Activated CD8-positive, alpha-beta memory T cell treated with anti-CD3 and anti-CD28 coated beads for 1 hour (primary cell): ENCODE measurements at regions not wholly inside any gene's neighbourhood (a gene's known extent, or its start where the extent isn't known, plus 50 kb on each side); places are given as distances from the start of the nearest gene placed in this dataset.

ENCODE experiments used
- DNase-seq, 2 donors: peaks; one replicate each; pipeline ENCODE4 v3.0.0-alpha.2; 2020; ENCODE audit warnings: low read depth in 1 of 2; ENCODE audit errors: extremely low read depth in 1 of 2

DNA sequence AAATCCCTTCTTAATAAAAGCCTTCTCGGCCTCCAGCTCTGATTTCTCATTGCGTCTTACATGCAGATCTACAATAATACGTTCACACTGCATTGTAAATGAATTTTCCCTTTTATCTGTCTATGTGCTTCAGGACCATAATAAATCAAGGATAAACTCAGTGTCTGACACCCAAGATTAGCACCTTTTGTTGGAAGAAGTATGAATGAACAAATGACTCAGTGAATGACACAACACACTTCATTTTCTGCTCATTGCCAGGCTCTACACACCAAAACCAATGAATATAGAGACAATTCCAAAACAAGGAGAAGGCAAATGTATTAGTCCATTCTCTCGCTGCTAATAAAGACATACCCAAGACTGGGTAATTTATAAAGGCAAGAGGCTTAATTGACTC lies 1224.4 kb downstream of the EFNB2 start:
- DNase-seq, result no peak

DNA sequence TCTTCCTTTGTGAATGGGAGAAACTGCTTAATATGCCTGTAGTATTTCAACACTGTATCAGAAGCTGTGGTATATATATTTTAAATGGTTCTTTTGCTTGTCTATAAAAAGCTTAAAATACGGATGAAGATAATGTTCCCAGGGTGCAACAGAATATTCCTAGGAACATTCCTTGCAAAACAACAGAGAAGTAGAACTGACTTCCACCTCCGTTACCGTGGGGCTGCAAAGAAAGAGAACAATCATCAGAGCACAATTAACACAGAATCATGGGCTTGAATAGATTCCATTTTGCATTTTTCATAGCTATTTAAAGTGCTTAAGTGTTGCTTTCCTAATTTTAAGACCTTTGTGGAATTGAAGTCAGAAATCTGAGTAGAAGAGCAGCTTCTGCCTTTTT lies 1227.7 kb downstream of the EFNB2 start:
- DNase-seq, result no peak

DNA sequence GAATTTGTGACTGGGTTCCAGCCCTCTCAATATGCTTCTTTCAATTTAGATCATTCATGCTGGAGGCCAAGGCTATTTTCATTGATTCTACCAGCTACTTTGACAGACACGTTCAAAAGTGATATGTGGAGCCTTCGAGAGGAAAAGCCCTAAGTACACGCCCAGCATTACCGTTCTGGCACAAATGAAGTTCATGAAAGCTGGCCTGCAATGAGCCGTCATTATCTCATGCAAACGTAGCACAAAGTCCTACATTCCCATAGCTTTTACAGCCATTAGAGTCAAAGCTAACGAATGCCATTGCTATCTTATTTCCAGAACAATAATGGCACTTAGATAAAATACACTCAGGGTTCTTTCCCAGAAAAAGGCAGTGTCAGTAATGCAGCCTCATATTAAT lies 1237.6 kb downstream of the EFNB2 start:
- DNase-seq, result no peak

DNA sequence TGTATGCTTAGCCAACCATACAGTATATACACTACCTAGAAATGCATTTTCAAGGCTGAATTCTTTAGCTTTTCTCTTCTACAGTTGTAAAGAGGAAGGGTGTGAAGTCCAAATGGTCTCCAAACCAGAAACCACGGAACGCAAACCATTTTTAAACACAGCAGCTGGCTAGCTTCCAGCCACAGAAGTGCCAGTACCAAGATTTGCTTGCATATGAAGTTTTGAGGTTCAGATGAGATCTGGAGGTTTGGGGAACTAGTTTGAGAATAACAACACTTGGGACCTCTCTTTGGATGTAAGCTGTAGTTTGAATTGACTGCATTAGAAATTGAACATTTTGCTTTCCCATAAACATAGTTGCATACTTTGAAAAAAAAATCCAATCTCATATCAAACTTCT lies 1243.5 kb downstream of the EFNB2 start:
- DNase-seq, result no peak

DNA sequence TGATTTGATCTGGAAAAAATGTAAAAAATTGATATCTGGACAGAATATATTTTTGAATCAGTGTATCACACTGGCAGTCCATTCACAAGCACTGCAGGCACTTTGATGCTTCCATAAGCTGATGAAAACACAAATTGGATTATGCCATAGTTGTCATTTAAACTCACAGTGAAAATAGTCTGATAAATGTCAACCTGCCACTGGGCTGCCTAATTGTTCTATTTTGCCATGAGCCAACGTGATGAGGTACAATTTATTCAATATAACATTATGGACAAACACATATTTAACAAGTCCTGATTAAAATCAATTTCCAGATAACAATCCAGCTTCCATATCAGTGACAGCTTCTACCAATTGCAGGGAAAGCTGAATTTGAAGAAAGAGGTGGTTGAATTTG lies 1244.9 kb downstream of the EFNB2 start:
- DNase-seq, result no peak

DNA sequence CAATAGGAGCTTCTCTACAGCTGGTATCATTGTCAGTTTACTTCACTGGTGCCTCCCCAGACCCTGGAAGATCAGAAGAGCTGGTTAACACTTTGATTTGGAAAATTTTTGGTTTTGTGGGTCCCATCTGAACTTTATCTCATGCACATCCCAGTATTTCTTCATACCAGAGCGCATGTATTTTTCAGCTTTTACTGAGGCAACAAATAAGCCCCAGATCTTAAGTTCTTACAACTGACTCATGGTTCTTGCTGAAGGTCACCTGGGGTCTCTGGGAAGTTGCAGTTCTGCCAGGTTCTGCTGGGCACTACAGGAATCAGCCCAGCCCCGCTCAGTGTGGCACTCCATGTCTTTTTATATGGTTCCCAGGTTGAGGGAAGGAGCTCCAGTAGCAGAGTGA lies 1249.9 kb downstream of the EFNB2 start:
- no peak for DNase-seq

DNA sequence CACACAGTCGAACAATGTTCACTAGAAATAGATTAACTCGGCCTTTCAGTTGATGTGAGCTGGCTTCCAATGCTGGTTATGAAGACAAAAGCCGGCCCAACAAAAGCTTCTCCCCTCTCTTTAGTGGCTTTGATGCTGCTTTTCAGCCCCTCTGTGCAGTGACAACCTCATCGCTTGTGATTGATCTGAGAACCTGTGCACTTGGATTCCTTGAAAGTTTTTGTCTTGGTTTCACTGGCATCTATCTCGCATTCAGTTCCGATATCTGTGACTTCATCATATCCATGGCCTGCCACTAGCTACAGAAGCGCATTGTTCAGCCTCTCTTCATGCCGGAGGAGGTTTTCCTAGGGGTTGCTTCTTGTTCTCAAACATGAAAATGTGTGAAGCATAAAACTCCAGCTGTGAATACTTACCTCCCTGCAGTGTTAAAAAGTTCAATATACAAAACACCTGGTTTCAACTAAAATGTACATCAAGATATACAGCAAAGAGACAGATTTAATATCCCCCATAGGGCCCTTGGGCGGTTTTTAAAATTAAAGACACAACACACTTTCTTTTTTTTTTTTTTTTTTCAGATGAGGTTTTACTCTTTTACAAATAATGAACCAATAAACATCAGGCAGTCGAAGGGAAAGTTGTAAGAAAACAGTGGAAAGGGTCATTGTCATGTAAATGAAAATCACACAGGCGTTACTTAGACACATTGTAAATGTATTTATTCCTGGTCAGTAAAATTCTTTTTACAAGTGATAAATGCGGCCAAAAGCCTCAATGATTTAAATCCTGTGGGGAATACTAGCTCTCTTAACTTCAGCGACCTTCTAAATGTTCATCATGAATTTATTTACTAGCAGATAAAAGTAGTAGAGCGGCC lies 1252.8 kb downstream of the EFNB2 start:
- no peak for DNase-seq

DNA sequence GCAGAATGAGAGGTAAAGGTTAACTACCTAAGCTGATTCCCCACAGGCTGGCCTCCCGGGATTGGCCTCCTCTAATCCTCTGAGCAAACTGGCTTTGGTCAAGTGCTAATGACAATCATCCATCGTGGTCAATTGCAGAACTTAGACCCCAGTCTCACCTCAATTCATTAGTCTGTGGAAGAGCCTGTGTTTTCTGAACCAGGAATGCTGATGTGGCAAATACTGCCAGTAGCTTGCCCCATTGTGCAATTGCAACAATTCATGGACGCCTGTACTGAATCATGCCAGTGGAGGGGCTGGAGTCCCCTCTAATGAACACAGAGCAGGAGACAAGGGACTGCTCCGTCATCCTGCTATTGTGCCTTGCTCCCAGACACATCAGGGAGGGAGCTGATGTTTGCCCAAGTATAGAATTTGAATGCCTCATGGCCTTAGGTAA lies 1256.5 kb downstream of the EFNB2 start:
- no peak for DNase-seq

DNA sequence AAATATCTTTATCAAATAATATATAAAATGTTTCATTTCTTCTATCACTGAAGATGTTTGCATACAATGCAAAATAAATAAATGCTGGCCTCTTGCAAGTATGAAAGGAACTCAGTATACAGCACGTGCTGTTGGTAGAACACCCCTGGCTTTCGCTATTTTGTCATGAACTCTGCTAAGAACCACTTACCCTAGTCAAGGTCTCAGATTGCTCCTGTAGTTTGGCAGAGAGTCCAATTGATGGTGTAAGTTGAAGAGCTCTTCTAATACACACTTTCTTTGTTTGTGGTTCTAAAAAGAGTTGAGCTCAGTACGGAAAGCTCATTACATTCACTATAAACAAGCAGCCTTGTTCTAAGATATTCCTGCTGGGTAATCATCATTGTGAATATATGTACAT lies 1258.9 kb downstream of the EFNB2 start:
- no peak for DNase-seq

DNA sequence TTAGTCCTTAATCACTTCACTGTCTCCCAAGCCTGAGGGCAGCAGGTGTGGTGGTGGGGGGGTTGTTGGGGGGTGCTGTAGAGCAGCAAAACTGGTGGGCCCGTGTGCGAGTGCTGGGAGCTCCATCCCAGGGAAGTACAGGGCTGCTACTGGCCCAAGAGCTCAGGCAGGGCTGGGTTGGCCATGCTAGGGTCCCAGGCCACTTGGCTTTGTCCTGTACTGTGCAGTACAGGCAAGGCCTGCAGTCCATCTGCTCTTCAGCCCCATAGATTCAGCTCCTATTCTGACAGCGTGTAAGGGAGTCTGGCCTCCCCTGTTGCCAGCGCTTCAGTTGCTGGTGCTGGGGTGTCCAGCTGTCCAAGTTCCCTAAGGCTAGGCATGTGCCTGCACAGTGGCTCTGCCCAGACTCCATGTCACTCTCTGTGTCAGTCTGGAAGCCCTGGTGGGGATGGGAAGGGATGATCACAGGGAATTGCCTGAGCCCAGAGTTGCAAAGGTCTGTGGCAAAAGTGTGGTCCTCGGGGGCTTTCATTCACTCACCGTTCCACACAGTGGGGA lies 1261.7 kb downstream of the EFNB2 start:
- no peak for DNase-seq

DNA sequence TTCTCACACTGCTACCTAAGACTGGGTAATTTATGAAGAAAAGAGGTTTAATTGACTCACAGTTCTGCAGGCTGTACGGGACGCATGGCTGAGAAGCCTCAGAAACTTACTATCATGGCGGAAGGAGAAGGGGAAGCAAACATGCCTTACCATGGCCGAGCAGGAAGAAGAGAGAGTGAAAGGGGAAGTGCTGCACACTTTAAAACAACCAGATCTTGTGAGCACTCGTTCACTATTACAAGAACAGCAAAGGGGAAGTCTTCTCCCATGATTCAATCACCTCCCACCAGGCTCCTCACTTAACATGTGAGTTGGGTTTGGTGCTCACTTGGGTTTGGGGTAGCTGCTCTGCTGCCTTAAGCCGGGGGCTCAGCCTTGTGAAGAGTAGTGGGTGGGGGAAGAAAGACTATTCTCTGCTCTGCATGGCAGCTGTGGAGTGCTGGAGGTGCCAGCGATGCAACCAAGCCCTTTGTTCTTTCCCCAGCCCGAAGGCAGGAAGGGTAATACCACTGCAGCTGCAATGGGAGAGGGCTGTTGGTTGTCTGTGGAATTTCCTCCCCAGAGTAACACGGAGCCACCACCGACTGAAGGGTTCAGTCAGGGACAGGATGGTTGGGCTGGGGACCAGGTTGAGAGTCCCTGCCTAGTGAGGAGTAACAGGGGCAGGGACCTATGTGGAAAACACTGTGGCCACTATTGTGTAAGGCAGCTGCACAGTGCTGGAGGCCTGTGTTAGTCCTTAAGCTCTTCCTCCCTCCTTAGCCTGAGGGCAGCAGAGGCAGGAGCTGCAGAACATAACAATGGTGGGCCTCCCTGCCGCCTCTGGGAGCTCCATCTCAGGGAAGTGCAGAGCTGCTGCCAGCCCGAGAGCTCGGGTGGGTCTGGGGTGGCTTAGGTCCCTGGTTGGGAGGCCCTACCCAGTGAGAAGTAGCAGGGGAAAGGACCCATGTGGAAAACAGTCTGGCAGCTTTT lies 1262.5 kb downstream of the EFNB2 start:
- DNase-seq, result no peak

DNA sequence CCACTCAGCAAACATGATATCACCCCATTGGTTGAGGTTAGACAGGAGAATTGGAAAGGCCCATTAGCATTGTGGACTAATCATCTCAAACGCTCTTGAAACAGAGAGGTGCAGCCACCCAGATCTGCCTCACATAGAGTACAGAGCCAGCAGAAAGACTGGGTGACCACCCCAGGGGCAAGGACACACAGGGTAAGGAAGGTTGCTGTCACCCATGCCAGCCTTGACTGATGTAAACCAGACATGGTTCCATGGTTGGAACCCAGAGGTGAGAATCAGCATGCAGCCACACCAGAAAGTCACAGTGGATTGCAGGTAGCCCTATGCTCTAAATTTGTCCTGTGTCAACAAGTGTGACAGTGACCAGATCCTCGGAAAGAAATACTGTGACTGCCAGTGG lies 1268.8 kb downstream of the EFNB2 start:
- DNase-seq, result no peak

DNA sequence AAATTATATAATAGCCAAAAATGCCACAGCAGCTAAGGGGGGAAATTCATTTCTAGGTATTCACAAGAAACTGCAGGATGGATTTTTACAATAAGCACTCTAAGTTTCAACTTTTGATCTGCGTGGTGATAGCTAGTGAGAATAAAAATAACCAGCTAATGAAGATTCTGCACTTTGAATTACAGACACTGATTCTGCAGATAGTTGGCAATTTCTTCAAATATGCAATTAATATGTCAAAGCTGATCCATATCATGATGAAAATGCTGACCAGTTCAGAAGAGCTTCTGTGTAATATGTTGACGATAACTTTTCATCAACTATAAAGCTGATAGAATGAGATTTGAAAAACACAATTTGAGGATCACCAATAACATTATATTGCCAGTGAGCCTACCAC lies 1272.9 kb downstream of the EFNB2 start:
- DNase-seq, result no peak

DNA sequence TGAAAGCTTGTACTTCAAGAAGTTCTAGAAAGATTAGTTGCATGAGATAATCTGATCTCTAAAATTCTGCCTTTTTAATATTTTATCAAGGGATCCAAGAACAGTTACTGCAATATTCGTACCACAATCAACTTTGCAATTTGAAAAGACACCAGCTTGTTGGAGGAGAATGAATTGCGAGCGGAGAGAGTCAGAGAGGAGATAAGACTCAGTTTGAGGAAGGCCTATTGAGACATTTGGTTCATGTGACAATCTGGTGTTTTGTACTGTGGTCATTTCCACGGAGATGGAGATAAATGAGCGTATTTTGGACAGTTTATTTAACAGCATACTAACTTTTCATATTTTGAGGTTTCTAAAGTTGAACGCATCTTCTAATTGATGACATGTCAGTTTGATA lies 1276.0 kb downstream of the EFNB2 start:
- DNase-seq, result no peak

DNA sequence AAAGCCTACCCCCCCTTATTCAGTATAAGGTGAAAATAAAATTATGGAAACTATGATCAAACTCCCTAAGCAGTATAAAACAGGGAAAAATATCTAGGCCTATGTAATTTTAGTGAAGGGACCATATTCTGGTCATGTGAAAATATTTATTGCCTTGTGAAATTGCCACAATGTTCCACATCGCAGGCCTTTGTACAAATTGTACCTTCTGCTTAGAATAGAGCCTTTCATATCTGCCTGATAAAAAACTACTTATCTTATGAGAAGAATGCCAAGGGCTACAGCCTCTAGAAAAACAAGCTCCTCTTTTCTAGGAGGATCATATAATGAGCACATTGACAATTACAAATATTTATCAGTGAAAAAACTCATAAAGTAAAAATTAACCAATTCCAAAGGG lies 1280.0 kb downstream of the EFNB2 start:
- no peak for DNase-seq

DNA sequence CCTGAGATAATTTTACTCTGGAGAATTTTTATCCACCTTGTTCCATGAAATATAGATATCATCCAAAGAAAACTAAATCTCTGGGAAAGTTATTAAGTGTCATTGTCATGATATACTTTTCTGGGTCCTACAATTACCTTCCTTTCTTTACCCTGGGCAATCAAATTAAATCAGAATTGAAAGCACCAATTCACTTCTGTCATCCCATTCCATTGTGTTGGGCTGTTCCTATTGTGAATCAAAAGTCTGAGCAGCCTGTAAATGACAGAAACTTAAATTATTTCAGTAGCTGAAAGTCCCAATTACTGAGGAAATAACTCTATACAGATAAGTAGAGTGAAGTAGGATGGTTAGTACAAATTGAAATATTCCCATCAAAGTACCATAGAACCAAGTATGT lies 1284.2 kb downstream of the EFNB2 start:
- no peak for DNase-seq

DNA sequence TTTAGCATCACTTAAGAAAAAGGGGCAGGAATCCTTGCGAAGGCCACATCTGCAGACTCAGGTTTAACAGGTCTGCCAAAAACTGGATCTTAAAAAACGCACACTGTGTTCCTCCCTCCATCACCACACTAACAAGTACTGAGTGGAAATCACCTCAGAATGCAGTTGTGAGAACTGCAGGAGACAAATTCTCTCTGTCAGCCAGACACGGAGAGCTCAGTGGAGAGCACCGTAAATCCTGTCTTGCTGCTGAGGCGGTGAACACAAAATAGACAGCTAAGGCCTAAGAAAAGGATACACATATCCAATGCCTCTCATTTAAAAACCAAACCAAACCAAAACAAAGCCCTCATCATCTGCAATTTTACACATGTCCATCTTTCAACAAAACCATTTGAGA lies 1287.6 kb downstream of the EFNB2 start:
- DNase-seq, result no peak

DNA sequence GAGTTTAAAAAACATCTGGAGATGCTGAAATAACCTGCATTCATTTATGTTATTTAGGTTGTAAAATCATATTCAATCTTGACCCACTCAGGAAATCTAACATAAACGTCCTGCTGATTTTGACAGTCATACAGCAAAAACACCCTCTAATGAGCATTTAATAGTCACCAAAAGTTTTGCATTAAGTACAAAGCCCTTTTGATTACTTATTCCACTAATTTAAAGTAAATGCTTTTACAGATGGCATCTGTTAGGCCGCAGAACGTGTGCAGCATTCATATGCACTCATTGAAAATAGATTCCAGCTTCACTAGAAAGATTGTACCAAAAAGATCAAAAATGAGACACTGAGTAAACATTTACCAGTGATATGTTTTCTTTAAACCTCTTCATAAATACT lies 1295.1 kb downstream of the EFNB2 start:
- no peak for DNase-seq

DNA sequence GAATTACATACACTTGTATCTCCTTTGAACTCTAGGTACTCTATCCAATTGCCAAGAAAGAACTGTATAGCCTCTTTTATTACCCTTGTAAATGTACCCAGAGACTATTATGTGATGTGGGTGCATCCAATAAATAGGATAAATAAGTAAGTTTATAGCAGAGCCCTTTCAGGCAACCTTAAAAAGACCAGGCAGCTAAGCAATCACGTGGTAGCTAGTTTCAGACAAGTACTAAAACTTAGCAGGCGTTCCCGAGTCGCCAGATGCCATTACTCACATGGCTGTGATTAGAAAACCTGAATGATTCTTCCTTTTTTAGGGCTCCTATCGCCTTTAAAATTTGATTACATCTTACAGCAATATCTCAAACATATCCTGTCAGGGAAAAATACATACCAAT lies 1303.0 kb downstream of the EFNB2 start:
- DNase-seq, result no peak

DNA sequence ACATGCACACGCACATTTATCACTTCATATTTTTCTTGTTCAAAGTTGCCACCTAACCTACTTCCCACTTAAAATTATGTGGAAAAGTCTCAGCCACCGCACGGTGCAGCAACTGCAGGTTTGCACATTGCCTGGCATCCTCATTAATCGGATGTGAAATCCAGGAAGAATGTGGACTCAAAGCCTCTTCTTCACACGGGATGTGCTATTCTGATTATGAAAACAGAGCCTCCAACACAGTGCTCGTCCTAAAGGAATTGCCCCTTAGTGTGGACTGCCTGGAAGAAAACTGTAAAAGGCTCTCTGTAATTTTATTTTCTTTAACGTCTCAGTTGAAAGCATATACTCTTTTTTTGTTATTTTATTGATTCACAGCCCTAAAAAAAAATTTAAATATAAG lies 1303.5 kb downstream of the EFNB2 start:
- no peak for DNase-seq

DNA sequence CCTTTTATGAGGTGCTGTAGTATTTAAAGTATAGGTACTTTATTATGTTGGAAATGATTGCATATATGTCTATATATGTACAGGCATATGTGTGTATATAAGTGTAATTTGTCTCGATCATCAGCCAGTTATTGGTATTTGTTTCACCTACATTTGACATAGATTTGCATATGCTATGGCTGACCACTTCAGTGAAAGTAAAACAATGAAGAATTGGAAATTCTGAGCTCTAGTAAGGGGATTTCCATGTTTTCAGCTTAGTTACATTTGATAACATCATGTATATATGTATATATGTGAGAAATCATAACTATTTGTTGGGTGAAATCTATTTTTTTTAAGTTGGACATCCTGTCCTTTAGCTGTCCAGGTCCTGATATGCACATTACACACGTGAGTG lies 1303.9 kb downstream of the EFNB2 start:
- DNase-seq, result no peak

DNA sequence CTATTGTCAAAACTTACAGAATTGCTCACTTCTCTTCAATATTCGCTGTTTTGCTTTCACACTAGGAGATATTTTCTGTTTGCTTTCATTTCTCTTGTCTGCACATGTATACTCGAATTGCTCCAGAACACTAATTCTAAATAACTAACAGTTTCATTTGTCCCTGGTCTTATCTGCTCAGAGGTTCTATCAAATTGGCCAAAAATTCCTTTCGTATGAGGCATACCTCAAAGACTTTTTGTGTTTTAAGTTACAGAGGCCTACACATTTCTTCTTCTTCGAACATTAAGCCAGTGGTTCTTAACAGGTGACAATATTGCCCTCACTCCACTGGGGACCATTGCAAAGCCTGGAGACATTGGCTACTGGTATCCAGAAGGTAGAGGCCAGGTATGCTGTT lies 1314.6 kb downstream of the EFNB2 start:
- no peak for DNase-seq
